Lung microvascular endothelial cell (primary cell): ENCODE measurements at regions not wholly inside any gene's neighbourhood (a gene's known extent, or its start where the extent isn't known, plus 50 kb on each side); places are given as distances from the start of the nearest gene placed in this dataset.
"Not testable (repeated sequence)": the region's sequence is repeated elsewhere in the genome, so short reads cannot be mapped to it uniquely, and the experiment has no call there.

ENCODE experiments used
- DNase-seq, 2 donors: peaks; one replicate each; pipeline versions ENCODE4 v3.0.0 to v3.0.0-alpha.2; 2010; ENCODE audit warnings: low read depth in 2 of 2

DNA sequence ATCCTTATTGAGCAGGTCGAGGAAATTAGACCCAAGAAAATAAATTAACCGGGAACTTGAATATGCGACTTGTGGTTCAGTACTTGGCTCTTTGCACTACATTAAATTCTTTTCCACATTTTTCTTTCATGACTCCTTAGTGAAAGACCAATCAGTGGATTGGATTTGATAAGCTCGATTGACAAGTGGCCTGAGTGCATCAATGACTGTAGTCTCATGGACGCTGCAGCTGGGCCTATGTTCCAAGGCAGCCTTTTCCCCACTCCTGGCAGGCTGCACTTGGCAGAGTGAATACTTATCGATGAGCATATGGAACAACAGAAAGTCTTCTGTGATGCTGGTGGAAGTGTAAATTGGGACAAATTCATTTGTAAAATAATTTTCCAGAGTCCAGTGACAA is 210.8 kb upstream of the EXOC2 start:
- DNase-seq: no peak

DNA sequence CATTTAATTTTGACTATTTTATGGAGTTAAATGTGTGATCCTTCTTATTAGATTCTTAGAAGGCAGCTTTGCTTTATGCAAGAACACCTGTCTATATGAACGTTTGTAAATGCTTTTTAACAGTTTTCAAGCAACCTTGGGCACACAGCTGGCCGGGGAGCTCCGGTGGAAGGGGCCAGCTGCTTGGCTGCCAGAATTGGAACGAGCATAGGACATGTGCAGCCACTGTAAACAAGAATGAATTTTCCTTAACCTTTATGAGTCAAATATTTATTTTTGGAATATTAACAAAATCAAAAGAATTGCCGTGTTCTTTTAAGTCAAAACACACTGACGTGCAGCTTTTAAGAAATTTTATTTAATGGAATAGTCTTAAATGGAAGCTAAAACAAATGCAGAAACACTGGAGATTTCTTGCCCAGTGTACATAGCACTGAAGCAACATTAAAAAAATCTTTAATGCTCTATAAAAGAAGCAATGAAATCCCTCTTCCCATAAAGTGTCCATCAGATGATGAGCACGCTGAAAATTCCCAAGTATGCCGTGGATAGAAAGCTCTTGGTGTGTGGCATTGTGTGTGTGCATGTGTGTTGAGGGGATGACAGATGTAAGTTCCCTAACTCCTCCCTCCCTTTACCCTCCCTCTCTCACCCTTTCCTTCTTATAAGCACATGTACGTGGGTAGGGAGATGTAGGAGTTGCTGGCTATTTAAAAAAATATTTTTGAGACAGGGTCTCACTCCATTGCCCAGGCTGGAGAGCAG is 208.9 kb upstream of the EXOC2 start:
- DNase-seq: no peak

DNA sequence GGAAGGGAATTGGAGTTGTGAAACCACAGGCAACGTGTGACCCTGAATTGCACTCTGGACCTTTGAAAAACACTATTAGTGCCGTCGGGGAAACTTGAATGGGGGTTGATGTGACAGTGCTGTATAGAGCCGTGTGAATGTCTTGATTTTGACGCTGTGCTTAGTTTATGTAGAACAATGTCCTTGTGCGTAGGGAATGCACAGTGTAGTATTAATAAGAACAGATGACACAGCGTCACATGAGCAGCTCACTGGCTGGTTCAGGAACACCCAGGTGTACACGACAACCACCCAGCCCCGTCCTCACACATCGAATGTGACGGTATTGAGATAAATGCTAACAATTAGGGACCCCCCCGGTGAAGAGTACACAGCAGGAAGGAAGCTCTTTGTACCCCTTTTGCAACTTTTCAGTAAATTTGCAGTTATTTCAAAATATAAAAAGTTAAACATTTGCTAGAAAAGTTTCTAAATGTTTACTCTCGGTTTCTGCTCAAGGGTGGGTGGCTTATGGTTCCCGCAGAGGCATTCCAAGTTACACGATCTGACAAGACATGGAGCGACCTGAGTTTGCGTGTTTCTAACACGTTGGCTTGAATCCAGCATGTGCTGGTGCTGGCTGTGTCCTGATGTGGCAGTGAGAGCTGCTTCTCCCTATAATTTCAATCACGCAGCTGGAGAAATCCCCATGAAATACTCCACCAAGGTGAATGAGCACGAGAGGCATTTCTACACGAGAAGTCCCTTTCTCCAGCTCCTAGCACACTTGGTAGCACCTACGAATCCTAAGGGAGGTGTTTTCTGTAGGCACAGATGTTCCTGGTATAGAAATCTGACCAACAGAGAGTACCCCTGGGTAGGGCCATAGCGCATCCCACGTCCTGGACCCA is 208.0 kb upstream of the EXOC2 start:
- DNase-seq: no peak

DNA sequence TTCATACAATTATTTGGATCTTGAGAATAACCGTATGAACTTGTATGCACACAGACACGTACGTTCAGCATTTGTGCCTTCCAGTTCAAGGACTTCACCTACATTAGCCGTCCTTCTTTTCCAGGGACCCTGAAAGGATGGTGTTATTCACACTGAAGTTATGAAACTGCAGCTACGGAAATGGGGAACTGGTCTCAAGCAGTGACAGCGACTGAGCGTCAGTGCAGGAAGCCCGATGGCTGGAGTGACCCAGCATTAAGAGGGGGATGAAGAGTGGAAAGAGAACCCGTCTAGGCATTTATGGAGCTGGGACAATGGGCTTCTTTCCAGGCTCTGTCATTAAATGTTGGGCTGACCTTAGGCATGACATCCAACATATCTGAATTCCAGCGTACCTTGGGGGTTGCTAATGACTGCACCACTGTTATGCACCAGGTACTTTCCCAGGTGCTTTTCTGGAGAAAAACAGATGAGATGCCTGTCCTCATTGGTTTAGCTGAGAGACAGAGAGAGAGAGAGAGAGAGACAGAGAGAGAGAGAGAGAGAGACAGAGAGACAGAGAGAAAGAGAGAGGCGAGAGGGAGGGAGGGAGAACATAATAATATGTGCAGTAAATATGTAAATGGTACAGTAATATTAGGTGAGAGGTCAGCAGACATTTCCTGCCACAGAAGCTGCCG is 204.7 kb upstream of the EXOC2 start:
- no peak for DNase-seq

DNA sequence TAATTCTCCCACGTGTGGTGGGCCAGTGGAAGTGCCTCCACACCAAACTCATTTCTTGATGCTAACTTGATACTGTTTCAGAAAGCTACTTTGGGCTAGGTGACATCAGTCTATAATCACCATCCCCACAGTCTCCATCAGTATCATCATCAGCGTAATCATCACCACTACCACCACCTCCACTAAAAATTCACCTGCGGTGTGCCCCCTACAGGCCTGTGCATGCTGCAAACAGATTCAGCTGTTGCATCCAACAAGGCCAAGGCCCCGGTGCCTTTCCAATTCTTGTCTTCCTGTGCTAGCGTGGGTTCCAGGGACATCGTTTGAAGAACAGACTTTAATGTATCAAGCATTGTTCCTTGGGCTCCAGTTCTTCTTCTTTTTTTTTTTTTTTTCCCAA is 201.3 kb upstream of the EXOC2 start:
- no peak for DNase-seq

DNA sequence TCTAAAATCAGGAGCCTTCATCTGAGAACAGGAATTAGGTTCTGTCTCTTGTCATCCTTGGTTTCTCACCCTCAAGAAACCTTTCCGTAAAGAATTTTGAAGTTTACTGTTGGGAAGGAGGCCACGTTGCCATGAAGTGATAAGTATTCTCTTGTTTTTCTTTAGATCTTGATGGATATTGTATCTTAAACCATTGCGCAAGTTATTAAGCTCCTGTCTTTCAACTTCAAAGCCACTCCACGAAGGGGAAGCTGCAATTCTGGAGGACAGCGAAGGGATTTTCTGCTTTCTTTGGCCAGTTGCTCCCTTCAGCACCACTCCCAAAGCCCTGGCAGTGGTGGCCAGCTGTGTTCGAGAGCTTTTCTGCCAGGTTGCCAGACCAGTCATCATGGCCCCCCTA is 198.1 kb upstream of the EXOC2 start:
- no peak for DNase-seq

DNA sequence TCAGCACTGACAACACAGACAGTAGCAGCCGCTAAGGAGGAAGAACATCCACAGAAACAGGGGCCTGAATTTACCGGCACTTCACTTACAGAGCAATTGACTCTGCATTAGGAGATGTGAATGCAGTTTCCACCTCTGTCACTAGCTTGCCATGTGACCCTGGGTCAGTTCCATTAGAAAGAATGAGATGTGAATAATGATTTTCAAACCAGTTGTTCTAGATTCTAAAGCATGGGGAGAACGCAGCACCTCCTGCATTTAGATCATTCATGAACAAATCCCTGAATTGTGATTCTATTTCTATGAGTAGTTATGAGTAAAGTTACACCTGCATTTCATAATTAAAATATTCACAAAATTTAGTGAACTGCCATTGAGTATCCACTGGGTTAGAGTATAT is 197.3 kb upstream of the EXOC2 start:
- no peak for DNase-seq

DNA sequence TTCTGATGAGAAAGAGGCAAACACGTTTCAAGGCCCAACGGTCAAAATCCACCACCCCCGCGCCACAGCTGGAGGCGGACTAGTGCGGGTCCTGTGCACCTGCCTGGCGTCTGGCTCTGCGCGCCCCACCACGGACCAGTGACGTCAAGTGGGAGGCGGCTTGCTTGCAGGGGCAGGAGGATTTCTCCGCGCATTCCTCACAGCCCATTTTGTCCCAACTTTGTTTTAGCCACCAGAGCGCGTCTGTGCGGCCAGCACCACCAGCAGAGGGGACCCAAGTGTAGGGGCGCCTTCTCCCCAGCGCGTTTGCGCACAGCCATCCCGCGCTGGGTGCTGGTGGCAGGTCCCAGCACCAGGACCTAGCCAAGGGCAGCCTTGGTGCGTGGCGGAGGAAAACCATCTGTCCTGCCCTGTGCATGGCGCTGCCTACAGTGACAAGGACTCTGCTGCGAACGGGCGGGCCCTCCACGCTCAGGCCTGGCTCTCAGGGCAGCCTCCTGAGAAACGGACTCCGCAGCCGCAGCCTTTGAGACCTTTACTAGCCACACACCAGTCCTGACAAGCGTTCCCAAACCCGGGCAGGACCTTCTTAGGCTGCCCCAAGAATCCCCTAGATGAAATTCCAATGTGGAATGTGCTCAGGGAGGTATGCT is 194.8 kb upstream of the EXOC2 start:
- DNase-seq: no peak

DNA sequence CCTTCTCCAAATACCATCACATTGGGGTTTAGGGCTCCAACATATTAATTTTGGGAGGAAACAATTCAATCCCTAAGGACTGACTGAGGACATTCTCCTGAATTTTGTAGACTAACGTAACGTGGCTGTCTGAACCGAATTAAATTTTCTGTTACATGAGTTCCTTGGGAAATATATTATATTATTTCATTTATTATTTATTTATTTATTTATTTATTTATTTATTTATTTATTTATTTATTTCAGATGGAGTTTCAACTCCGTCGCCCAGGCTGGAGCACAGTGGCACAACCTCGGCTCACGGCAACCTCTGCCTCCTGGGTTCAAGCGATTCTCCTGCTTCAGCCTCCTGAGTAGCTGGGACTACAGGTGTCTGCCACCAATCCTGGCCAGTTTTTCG is 193.2 kb upstream of the EXOC2 start:
- not testable (repeated sequence) for DNase-seq

DNA sequence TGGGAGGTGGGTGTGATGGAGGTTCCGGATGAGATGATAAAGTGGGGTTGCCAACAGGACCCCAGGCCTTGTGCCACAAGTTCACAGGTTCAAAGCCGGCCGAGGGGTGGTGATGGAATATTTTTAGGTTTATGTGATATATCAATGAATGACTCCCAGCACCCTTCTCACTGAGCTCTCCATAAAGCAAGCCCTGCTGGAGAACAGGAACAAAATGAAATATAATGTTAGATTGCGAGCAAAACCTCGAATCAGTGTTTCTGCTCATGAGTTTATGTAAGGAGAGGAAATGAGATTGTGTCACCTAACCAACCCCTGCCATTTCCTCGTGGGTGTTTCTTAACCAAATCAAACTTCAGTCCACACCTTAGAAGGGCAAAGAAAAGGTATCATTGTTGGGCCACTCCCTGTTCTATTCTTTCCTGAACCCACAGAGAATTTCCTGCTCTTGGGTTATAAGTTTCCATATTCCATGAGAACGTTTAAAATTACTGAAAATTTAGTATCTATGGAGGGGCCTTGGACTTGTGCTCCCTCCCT is 192.2 kb upstream of the EXOC2 start:
- no peak for DNase-seq

DNA sequence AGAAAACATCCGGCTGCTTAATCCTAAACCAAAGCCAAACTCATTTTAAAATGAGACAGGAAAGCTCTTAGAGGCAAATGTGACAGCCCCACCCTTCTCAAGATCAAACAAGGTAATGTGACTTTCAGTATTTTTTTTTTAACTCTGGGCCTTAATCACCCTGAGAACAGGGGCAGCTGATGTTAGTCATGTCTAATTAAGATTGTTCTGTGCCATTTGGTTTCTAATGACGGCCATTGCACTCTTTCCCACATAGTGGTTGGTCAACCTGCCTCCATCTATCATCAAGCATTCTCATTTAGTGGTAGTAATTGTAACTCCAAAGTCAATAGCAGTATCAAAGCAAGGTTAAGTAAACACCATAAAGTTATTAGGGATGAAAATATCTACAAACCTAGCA is 191.6 kb upstream of the EXOC2 start:
- DNase-seq: no peak

DNA sequence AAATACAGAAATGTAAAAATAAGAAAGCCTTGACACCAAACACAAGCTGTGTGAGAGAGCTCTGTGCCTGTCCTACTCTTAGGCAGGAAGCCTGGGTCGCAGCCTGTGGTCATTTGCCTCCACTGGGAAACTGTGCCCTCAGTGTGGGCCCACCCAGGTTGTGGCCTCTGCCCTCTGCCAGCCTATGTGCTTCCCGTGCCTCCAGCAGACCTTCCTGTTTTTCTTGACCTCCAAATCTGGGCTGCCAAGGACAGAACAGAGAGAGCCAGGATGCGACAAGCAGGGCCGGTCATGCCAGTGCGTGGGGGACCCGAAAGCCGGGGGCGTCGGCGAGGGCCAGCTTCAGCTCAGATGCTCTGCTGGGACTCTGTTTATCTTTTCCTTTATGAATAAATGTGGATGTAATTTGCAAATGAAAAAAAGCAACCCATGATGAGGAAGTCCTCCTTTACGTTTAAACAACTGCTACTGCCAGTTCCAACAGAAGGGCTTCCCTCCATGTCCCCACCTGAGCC is 189.2 kb upstream of the EXOC2 start:
- no peak for DNase-seq

DNA sequence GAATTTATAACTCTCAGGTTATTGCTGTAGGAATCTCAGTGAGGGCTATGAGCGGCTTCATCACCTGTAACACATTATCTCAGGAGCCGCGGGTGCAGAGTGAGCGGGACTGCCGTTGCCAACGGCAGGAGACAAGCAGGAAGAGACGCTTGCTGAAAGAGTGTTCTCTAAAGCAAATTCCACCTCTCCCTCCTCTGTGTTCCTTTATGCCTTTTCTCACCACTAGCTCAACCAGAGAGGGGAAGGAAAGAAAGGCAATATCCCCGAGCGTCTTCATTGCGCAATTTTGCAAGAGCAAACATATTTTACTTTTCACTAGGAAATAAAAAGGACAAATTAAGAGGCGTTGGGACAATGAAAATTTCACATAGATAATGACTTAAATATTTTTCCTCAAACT is 185.2 kb upstream of the EXOC2 start:
- DNase-seq: no peak

DNA sequence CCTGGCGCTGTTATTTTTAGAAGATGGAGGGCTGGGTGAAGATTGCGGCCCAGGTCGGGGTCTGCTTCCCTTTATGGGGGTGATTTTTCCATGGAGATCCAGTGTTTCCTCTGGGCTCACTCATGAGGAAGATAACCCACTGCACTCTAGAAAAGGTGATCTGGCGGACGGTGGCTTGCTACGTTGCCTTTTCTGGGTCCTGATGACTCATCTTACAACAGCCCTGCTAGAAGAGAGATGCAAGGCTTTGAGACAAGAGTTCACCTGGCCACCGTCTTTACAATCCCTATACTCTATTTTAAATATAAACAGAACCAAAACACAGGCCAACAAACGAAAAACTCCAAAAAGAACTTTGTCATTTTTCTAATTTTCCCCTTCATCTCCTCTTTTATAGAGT is 182.1 kb upstream of the EXOC2 start:
- no peak for DNase-seq

DNA sequence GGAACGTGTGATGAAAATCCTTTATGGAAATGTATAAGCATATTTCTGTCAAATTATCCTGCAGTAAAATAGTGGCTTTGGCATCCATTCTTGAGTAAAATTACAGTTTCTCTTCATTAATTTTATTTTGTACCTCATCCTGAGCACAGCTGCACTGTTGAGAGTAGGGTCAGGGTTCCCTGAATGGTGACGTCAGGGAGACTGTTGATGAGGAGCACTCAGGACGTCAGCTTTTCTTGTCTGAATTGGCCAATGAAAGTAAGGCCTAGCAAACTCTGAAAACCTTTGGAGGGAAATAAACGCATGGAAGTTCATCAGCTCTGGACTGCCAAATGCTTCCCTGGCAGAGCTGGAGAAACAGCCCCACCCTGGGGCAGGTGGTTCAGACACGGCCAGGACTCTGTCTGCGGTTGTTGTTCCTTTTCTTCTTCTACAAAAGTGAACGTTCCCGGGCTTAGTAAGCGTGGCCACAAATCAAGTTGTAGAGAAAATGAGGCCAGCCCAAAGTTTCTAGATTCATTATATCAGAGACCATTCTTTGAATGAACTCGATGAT is 179.7 kb upstream of the EXOC2 start:
- DNase-seq: no peak

DNA sequence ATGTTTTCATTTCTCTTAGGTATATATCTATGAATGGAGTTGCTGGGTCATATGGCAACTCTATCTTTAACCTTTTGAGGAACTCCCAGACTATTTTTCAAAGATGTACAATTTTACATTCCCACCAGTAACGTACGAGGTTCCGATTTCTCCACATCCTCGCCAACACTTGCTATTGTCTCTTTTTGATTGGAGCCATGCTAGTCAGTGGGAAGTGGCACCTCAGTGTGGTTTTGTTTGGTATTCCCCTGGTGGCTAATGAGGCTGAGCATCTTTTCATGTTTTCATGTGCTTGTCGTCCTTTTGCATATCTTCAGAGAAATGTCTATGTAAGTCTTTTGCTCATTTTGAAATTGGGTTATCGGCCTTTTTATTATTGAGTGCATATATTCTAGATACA is 178.6 kb upstream of the EXOC2 start:
- no peak for DNase-seq

DNA sequence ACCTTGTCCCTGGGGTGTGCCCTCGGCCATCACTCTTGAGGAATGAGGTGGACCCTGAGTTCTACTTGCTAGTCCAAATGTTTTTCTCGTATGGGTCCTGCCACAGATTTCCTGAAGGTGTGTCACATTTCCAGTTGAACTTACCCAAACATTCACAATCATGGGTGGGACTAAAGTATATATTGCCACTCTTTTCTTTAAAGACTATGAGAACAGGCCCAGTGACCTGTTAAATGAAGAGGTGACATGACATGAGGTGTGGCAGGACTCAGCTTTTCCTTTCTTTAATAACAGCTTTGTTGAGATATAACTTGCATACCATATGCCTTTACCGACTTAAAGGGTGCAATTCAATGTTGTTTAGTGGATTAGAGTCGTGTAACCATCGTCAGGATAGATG is 177.2 kb upstream of the EXOC2 start:
- DNase-seq: no peak

DNA sequence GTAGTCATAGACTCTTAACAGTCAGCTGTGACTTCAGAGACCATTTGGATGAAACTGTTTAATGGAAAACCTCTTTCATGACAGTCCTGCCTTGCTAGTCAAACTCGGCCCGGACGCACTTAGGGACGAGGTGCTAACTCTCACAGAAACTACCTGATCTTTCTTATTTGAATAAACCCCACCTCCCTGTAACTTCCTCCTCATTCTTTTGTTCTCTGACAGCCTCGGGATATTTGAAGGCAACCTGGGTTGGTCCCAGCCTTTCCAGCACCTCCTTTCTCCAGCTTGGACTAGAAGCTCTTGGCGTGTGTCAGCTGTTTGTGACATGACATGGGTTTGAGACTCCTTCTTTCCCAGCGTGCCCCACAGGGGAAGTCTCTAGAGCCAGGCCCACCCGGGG is 175.3 kb upstream of the EXOC2 start:
- DNase-seq: no peak

DNA sequence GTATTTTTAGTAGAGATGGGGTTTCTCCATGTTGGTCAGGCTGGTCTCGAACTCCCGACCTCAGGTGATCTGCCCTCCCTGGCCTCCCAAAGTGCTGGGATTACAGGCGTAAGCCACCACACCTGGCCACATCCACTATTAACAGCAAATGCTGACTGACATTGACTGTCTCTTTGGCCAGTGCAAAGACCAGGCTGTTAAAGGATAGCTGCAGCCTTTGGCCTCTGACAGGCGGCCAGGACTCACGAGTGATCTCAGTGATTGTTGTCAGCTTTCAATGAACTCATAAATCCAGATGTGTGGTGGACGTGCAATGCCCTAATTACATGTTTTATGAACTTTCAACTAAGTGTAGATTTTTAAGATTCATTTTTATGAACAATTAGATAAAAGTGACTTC is 174.4 kb upstream of the EXOC2 start:
- DNase-seq: no peak

DNA sequence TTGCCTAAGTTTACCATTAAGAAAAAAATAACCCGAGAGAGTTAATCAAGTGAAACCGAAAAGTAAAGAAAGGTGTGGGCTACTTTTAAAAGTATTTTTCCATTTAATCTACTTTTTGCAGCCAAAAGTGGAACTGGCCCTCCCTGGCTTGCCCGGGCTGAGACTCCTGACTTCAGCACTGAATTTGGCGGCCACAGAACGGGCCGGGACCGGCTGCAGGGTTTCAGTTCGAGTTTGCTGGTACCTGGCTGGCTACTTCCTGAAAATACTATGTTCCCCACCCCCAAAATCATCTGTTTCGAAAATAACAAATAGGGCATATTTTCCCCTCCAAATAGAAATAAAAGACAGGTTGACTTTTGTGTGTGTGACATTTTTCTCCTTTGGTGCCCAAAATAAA is 173.4 kb upstream of the EXOC2 start:
- DNase-seq: no peak

DNA sequence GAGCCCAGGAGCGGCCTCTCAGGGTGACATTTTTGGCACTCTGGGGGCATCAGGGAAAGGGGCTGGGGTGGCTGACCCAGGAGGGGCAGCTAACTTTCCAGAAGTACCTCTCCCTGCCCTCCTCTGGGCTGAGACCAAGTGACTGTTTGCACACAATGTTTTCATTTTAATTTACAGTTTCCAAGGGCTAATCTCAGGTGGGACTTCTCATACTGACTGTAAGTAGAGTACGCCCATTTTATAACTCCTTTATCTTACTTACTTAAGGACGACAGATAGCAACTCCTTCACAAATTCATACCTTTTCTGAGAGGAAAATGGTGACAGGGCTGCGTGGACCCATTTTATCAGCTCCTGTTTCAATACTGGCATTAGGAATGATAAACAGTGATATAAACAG is 172.9 kb upstream of the EXOC2 start:
- no peak for DNase-seq
